Kidney (tissue), 13 donors: ENCODE measurements at regions not wholly inside any gene's neighbourhood (a gene's known extent, or its start where the extent isn't known, plus 50 kb on each side); places are given as distances from the start of the nearest gene placed in this dataset.

Source experiments
- DNase-seq, 5 donors: peaks; one replicate each; pipeline ENCODE4 v3.0.0-alpha.2; 2013 to 2020
- FAIRE-seq: peaks from 2 replicates; lab custom pipeline; 2012; peaks lifted over from hg19 to GRCh38; lab: Jason Lieb, UNC
- H3K27ac ChIP-seq, 2 donors: one replicate each; pipeline ENCODE4 v1.7.0; 2013; ENCODE audit warnings: low read depth in 2 of 2, low read length in 2 of 2, inconsistent platforms in 1 of 2
- H3K27me3 ChIP-seq: one replicate; pipeline ENCODE4 v1.7.1; 2013; ENCODE audit warnings: low read length, inconsistent platforms; ENCODE audit not compliant: control insufficient read depth, insufficient read depth
- H3K36me3 ChIP-seq, 3 donors: one replicate each; pipeline versions ENCODE4 v1.7.0 to v1.7.1; 2013; ENCODE audit warnings: low read length in 3 of 3, control low read depth in 1 of 3, inconsistent platforms in 1 of 3; ENCODE audit not compliant: insufficient read depth in 3 of 3, control insufficient read depth in 2 of 3
- H3K4me1 ChIP-seq, 3 donors: one replicate each; pipeline versions ENCODE4 v1.7.0 to v1.7.1; 2013; ENCODE audit warnings: low read length in 3 of 3, inconsistent platforms in 1 of 3, low read depth in 1 of 3; ENCODE audit not compliant: control insufficient read depth in 2 of 3, insufficient read depth in 2 of 3
- H3K4me3 ChIP-seq, 3 donors: one replicate each; pipeline versions ENCODE4 v1.7.0 to v1.8.1; 2013; ENCODE audit warnings: low read length in 3 of 3, control low read depth in 1 of 3, inconsistent platforms in 1 of 3
- H3K9ac ChIP-seq, 3 donors: one replicate each; pipeline versions ENCODE4 v1.7.0 to v1.7.1; 2013; ENCODE audit warnings: low read length in 3 of 3, control low read depth in 1 of 3, inconsistent platforms in 1 of 3
- H3K9me3 ChIP-seq, 3 donors: one replicate each; pipeline versions ENCODE4 v1.7.0 to v1.7.1; 2013; ENCODE audit warnings: low read length in 3 of 3, control low read depth in 1 of 3, inconsistent platforms in 1 of 3; ENCODE audit not compliant: control insufficient read depth in 2 of 3, insufficient read depth in 1 of 3
- CTCF ChIP-seq: IDR thresholded peaks from 3 replicates; pipeline ENCODE4 v1.5.1; 2012; ENCODE audit warnings: mild to moderate bottlenecking, moderate library complexity, borderline replicate concordance; ENCODE audit not compliant: insufficient read depth; ENCODE audit errors: extremely low read depth
- intact Hi-C: fragments of 100-400 bp; cut with DNase I; formaldehyde crosslinking; loops from one replicate; pipeline ENCODE4 v1.11.1; 2022
- donor health status: control.
- donor health status: control.
- donor health status: control.
- donor health status: control.
- donor health status: control.
- donor health status: DM: yes; HTN: yes; CAD: no.
- donor health status: Normal renal cell carcinoma (clear cell type).

- no peak for TF ChIP-seq CTCF
- no peaks in the 10 kb centered on the region for H3K9me3 ChIP-seq
- FAIRE-seq (no peak), DNase-seq (no peak)
- no peaks in the 10 kb centered on the region for H3K36me3 ChIP-seq
- intact Hi-C loops = no loop called here
- H3K9ac ChIP-seq = no peak overlapping the region
- no peak overlapping the region for H3K27ac ChIP-seq
- no peaks in the 10 kb centered on the region for H3K27me3 ChIP-seq
- no peaks in the 10 kb centered on the region for H3K4me1 ChIP-seq
- H3K4me3 ChIP-seq = no peak overlapping the region
Observed at GRCh38 chr2:241957276-241957675, 87.7 kb downstream of the RTP5 start.

- Histone ChIP-seq H3K9me3 (no peaks in the 10 kb centered on the region), H3K4me3 (no peak overlapping the region), H3K4me1 (no peaks in the 10 kb centered on the region), H3K36me3 (no peaks in the 10 kb centered on the region), H3K27me3 (no peaks in the 10 kb centered on the region), H3K9ac (no peak overlapping the region), H3K27ac (no peak overlapping the region)
- intact Hi-C loops = no loop called here
- FAIRE-seq (no peak), DNase-seq (no peak)
- TF ChIP-seq CTCF = no peak
Observed at GRCh38 chr2:241958818-241959545, 89.5 kb downstream of the RTP5 start.

GRCh38 chr2:241959751-241960269 lies 90.3 kb downstream of the RTP5 start:
- intact Hi-C loops = no loop called here
- no peak for FAIRE-seq
- DNase-seq = peak in 1 of 5 donors; percentile 13
- Histone ChIP-seq H3K9ac (no peak overlapping the region), H3K9me3 (no peaks in the 10 kb centered on the region), H3K27ac (no peak overlapping the region), H3K4me1 (no peaks in the 10 kb centered on the region), H3K36me3 (no peaks in the 10 kb centered on the region), H3K27me3 (no peaks in the 10 kb centered on the region), H3K4me3 (no peak overlapping the region)
- no peak for TF ChIP-seq CTCF
